VCaP (cell line): ENCODE measurements at regions not wholly inside any gene's neighbourhood (a gene's known extent, or its start where the extent isn't known, plus 50 kb on each side); places are given as distances from the start of the nearest gene placed in this dataset.

Experiments
- H3K27ac ChIP-seq: fragments of 450-650 bp; 2 replicates; pipeline ENCODE4 v1.5.1; 2017
- TF ChIP-seq, protein P1 (sequence below): fragments of 450-650 bp; conservative IDR thresholded peaks from 2 replicates; pipeline ENCODE4 v1.5.1; 2017; ENCODE audit warnings: mild to moderate bottlenecking, moderate library complexity

DNA sequence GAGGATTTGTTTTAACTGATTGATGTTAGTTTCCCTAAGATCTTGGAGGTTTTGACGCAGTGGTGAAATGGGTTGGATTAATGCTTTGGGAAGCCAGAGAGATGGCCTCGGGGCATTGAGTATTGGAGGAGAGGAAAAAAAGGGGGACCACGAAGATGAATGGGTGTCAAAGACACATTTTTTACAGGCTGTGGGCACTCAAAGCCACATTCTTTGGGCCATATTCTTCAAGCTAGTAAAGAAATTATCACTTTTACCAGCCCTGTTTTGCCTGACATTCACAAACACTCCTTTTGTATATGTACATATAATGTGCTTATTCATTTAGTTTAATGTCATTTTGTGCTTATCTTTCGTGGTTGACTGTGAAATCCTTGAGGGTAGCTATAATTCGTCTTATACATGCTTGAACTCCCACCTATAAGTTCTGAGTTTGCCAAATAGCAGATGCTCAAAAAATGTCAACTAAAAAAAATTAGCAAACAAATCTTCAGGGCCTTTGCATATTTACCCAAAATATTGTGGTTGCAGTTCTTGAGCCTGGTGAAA is 146.3 kb downstream of the ARL6IP6 start:
- TF ChIP-seq, protein P1, sequence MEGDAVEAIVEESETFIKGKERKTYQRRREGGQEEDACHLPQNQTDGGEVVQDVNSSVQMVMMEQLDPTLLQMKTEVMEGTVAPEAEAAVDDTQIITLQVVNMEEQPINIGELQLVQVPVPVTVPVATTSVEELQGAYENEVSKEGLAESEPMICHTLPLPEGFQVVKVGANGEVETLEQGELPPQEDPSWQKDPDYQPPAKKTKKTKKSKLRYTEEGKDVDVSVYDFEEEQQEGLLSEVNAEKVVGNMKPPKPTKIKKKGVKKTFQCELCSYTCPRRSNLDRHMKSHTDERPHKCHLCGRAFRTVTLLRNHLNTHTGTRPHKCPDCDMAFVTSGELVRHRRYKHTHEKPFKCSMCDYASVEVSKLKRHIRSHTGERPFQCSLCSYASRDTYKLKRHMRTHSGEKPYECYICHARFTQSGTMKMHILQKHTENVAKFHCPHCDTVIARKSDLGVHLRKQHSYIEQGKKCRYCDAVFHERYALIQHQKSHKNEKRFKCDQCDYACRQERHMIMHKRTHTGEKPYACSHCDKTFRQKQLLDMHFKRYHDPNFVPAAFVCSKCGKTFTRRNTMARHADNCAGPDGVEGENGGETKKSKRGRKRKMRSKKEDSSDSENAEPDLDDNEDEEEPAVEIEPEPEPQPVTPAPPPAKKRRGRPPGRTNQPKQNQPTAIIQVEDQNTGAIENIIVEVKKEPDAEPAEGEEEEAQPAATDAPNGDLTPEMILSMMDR: no peak
- no peak overlapping the region for H3K27ac ChIP-seq

DNA sequence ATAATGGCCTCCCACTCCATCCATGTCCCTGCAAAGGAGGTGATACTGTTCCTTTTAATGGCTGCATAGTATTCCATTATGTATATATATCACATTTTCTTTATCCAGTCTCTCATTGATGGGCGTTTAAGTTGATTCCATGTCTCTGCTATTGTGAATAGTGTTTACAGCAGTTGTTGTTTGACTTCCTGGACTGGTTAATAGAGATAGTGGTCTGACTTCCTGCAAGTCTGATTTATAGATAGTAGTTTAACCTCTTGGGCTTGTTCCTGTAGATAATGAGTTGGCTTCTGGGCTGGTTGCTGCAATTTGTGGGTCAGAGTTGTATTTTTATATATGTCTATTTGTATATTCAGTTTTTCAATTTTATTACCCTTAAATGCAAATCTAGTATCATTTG is 145.4 kb downstream of the ARL6IP6 start:
- no peak overlapping the region for H3K27ac ChIP-seq
- TF ChIP-seq, protein P1: no peak

DNA sequence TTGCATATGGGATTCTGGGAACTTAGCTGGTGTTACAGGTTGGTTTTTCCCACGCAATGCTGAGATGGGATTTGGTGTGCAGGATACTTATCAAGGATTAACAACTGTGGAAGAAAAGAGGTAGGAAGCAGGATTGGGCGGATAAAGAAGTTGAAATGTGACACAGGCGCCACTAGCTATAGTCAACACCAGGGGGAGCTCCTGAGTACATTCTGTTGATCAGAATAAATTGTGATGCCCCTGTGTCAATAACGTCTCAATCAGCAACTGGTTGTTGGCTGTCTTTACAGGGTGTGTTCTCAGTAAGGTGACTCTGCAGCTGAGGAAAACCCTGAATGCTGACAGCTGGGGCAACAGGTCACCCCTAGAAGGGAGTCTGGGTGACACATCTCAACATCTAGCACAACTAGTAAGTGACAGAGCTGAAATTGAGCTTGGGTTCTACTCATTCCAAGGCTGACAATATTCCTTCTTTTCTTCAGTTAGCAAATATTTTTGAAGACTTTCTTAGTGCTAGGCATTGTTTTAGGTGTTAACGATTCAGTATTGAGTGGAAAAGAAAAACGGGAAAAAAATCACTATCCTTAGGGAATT is 143.0 kb downstream of the ARL6IP6 start:
- no peak overlapping the region for H3K27ac ChIP-seq
- TF ChIP-seq, protein P1: peak; percentile 89

DNA sequence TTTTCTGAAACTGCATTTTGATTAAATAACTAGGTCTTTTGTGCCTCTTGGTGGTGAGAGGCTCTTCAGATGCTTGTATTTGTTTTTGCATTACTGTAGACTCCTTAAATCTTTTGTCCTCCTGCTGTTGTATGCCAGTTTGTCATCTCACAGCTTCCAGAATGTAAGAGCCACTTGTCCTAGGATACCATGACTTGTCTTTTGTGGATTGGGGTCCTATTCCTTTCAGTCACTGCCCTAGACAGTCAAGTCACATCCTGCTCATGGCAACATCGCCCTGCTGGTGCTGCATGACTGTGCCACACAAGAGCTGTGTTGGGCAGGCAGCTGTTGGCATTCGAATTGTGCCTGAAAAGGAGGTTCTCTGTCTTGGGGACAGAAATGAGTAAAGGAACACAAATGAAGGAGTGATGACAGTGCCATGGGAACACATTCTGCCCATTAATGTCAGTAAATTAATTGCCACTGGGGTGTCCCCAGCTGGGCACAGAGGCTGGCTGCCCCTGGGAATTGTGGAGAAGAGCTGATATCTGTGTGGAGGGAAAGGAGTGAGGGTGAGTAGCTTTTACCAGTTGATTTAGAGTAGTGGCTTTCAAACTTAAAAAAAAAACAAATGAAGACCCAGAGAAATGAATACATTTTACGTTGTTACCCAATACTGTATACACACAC is 140.3 kb downstream of the ARL6IP6 start:
- no peak overlapping the region for H3K27ac ChIP-seq
- TF ChIP-seq, protein P1: no peak

DNA sequence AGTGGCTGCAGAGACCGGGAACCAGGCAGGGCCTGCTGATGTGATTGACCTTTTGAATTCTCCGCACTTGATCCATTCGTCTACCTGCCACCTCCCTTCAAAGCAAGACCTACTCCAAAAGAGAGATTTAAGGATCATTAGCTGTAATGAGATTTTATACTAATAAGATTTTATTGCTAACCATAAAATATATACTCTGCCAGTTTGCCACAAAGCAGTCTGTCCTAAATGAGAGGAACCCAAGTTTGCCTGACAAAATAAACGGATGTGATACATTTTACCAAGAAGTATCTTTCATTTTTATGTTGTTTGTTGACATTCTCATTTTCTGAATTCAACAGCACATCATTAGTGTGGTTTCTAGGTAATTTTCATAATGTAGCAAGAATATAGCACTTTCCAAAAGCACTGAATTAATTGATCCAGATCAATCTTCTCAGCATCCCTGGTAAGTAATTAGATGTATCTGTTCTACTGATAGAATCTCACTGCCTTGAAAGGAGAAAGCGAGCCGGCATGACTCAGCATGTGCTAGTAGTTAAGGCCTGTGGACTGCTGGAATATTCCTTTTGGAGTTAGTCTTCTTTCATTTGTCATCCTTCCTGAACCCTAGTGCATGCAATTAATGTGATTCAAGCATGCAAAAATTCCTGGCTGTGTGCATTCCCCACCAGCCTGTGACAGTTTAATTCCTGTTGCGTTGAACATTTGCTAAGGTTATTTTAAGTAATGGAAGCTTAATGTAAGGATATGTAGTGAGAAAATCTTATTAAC is 128.5 kb downstream of the ARL6IP6 start:
- TF ChIP-seq, protein P1: no peak

DNA sequence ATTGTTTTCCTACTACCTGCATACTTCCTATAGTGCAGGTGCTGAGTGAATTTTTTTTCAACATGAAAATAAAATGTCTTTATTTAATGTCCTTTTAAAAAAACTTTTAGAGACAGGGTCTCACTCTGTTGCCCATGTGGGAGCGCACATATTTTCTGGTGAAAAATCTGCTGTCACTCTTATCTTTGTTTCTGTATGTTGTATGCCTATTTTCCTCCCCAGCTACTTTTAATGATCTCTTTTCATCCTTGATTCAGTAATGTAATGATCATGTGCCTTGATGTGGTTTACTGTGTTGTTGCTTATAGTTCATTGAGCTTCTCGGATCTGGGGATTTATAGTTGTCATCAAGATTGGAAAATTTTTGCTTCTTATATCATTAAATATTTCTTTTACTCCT is 117.3 kb downstream of the ARL6IP6 start:
- H3K27ac ChIP-seq: no peak overlapping the region
- TF ChIP-seq, protein P1: no peak

More for the DNA sequence above, 128.5 kb downstream of the ARL6IP6 start:
- no peak overlapping the region for H3K27ac ChIP-seq

DNA sequence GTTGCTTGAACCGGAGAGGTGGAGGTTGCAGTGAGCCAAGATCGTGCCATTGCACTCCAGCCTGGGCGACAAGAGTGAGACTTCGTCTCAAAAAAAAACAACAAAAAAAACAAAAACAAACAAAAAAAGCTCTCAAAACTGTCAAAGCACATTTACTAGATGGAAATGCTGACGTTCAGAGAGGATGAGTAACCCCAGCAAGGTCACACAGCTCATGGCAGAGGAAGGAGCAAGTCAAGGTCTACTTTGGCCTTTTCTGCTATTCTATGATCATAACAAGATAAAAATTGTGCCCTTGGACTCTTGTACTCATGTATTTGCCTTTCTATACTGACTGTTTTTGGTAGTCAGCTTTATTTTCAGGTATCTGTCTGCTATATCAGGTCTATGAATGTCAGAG is 109.5 kb downstream of the ARL6IP6 start:
- TF ChIP-seq, protein P1: no peak
- H3K27ac ChIP-seq: no peak overlapping the region
